ENCODE measurements at regions not wholly inside any gene's neighbourhood (a gene's known extent, or its start where the extent isn't known, plus 50 kb on each side); places are given as distances from the start of the nearest gene placed in this dataset.

GRCh38 chr20:57918551-57918950, 208.7 kb upstream of the PMEPA1 start:
- TF ChIP-seq CTCF (IDR thresholded peaks at IDR 0.05 in 8 of 11, conservative IDR thresholded peaks at IDR 0.05 in 3 of 11) (no peak), POLR2AphosphoS5 (IDR thresholded peaks at IDR 0.05) (no peak)
